DND-41 (cell line): ENCODE measurements at regions not wholly inside any gene's neighbourhood (a gene's known extent, or its start where the extent isn't known, plus 50 kb on each side); places are given as distances from the start of the nearest gene placed in this dataset.

ENCODE experiments used
- ATAC-seq: fragments of 200-7000 bp; cut with Tn5 transposase; 3 replicates; pipeline ENCODE4 v1.9.1; 2021; ENCODE audit warnings: low read depth; ENCODE audit not compliant: insufficient read depth
- DNase-seq: peaks from one replicate; pipeline ENCODE4 v3.0.0-alpha.2; 2020
- H2AFZ ChIP-seq: 2 replicates; pipeline ENCODE4 v1.6.0; 2012; ENCODE audit warnings: low read depth, low read length
- H3K27ac ChIP-seq: 2 replicates; pipeline ENCODE4 v1.5.1; 2012; ENCODE audit warnings: low read length, inconsistent platforms
- H3K27me3 ChIP-seq: fragments of 200-600 bp; sonication (generic); 2 replicates; pipeline ENCODE4 v1.6.0; 2012; ENCODE audit warnings: low read length, mild to moderate bottlenecking, inconsistent platforms; ENCODE audit not compliant: insufficient read depth, poor library complexity
- H3K36me3 ChIP-seq: 2 replicates; pipeline ENCODE4 v1.5.1; 2012; ENCODE audit warnings: low read length, inconsistent platforms; ENCODE audit not compliant: insufficient read depth
- H3K4me1 ChIP-seq: 2 replicates; pipeline ENCODE4 v1.5.1; 2012; ENCODE audit warnings: mild to moderate bottlenecking, low read length; ENCODE audit not compliant: insufficient read depth
- H3K4me2 ChIP-seq: 2 replicates; pipeline ENCODE4 v1.6.0; 2012; ENCODE audit warnings: mild to moderate bottlenecking, moderate library complexity, low read length, inconsistent platforms; ENCODE audit not compliant: insufficient read depth
- H3K4me3 ChIP-seq, 2 experiments: fragments of 200-600 bp in 1 of 2; shearing (Covaris generic) in 1 of 2; 2 replicates each; pipeline ENCODE4 v1.5.1; 2012 to 2016; ENCODE audit warnings: inconsistent platforms in 2 of 2, low read length in 2 of 2, mild to moderate bottlenecking in 2 of 2, low read depth in 1 of 2, moderate library complexity in 1 of 2
- H3K79me2 ChIP-seq: 2 replicates; pipeline ENCODE4 v1.6.0; 2012; ENCODE audit warnings: low read length, inconsistent platforms; ENCODE audit not compliant: insufficient read depth
- H3K9ac ChIP-seq: 2 replicates; pipeline ENCODE4 v1.6.0; 2012; ENCODE audit warnings: low read depth, mild to moderate bottlenecking, inconsistent platforms, low read length, moderate library complexity
- H3K9me3 ChIP-seq: 2 replicates; pipeline ENCODE4 v1.5.1; 2012; ENCODE audit warnings: low read length, moderate library complexity, mild to moderate bottlenecking, inconsistent platforms; ENCODE audit not compliant: insufficient read depth, severe bottlenecking
- H4K20me1 ChIP-seq: 2 replicates; pipeline ENCODE4 v1.6.0; 2012; ENCODE audit warnings: low read length; ENCODE audit not compliant: insufficient read depth
- CTCF ChIP-seq: IDR thresholded peaks from 2 replicates; pipeline ENCODE4 v1.5.1; 2012; ENCODE audit warnings: borderline replicate concordance, low read length, moderate library complexity, mild to moderate bottlenecking; ENCODE audit not compliant: poor library complexity, severe bottlenecking; ENCODE audit errors: extremely low read depth
- EZH2 ChIP-seq: IDR thresholded peaks from 3 replicates; pipeline ENCODE4 v1.6.1; 2012; ENCODE audit warnings: borderline replicate concordance, low read depth, mild to moderate bottlenecking, moderate library complexity, low read length, inconsistent platforms; ENCODE audit not compliant: severe bottlenecking

- H4K20me1 ChIP-seq: no peaks in the 10 kb centered on the region; the same call in 1 of the 2 replicates
- no peaks in the 10 kb centered on the region for H3K79me2 ChIP-seq
- no peak overlapping the region for H3K4me2 ChIP-seq
- no peak overlapping the region for H3K9ac ChIP-seq
- H2AFZ ChIP-seq: no peak overlapping the region
- no peaks in the 10 kb centered on the region for H3K9me3 ChIP-seq
- H3K36me3 ChIP-seq: no peaks in the 10 kb centered on the region
- DNase-seq (no peak), ATAC-seq (no peak)
- peaks cover 3% of the 10 kb centered on the region for H3K27me3 ChIP-seq
- no peaks in the 10 kb centered on the region for H3K4me1 ChIP-seq
- no peak overlapping the region for H3K27ac ChIP-seq
- no peak overlapping the region for H3K4me3 ChIP-seq
- TF ChIP-seq EZH2: no peak
- TF ChIP-seq CTCF: no peak
These were observed 103.2 kb downstream of the SOX1 start for GRCh38 chr13:112169941-112170822.

- no peak overlapping the region for H3K4me3 ChIP-seq
- DNase-seq (no peak), ATAC-seq (no peak)
- peaks cover 3% of the 10 kb centered on the region for H3K27me3 ChIP-seq
- H3K4me2 ChIP-seq: no peak overlapping the region
- H3K79me2 ChIP-seq: no peaks in the 10 kb centered on the region
- H3K27ac ChIP-seq: no peak overlapping the region
- no peak overlapping the region for H3K9ac ChIP-seq
- no peak for TF ChIP-seq EZH2
- no peak for TF ChIP-seq CTCF
- no peaks in the 10 kb centered on the region; the same call in 1 of the 2 replicates for H4K20me1 ChIP-seq
- no peaks in the 10 kb centered on the region for H3K4me1 ChIP-seq
- no peaks in the 10 kb centered on the region for H3K9me3 ChIP-seq
- H3K36me3 ChIP-seq: no peaks in the 10 kb centered on the region
- H2AFZ ChIP-seq: no peak overlapping the region
These were observed 104.0 kb downstream of the SOX1 start for GRCh38 chr13:112170823-112171569.

- no peak overlapping the region for H2AFZ ChIP-seq
- H3K27ac ChIP-seq: no peak overlapping the region
- DNase-seq (no peak), ATAC-seq (no peak)
- H4K20me1 ChIP-seq: no peaks in the 10 kb centered on the region; the same call in 1 of the 2 replicates
- H3K9me3 ChIP-seq: no peaks in the 10 kb centered on the region
- no peak for TF ChIP-seq CTCF
- no peak for TF ChIP-seq EZH2
- H3K4me3 ChIP-seq: no peak overlapping the region
- H3K4me2 ChIP-seq: no peak overlapping the region
- no peak overlapping the region for H3K9ac ChIP-seq
- H3K36me3 ChIP-seq: no peaks in the 10 kb centered on the region
- peaks cover 3% of the 10 kb centered on the region for H3K27me3 ChIP-seq
- H3K4me1 ChIP-seq: no peaks in the 10 kb centered on the region
- no peaks in the 10 kb centered on the region for H3K79me2 ChIP-seq
These were observed 104.6 kb downstream of the SOX1 start for GRCh38 chr13:112171570-112171965.
